H9 (cell line): ENCODE measurements at regions not wholly inside any gene's neighbourhood (a gene's known extent, or its start where the extent isn't known, plus 50 kb on each side); places are given as distances from the start of the nearest gene placed in this dataset.

Experiments
- DNase-seq: peaks from one replicate; pipeline ENCODE4 v3.0.0-alpha.2; 2017
- H2AFZ ChIP-seq: one replicate; pipeline ENCODE4 v1.6.1; 2013; ENCODE audit warnings: mild to moderate bottlenecking, low read length, control low read depth, moderate library complexity
- H2AK5ac ChIP-seq: 2 replicates; pipeline ENCODE4 v1.6.1; 2013; ENCODE audit warnings: low read length, control low read depth, mixed read lengths; ENCODE audit not compliant: insufficient read length
- H2BK120ac ChIP-seq: one replicate; pipeline ENCODE4 v1.6.1; 2013; ENCODE audit warnings: low read depth, mild to moderate bottlenecking, low read length, control low read depth, inconsistent platforms; ENCODE audit not compliant: poor library complexity, severe bottlenecking
- H2BK12ac ChIP-seq: 2 replicates; pipeline ENCODE4 v1.6.1; 2013; ENCODE audit warnings: low read length, control low read depth, mixed read lengths, low read depth; ENCODE audit not compliant: insufficient read length
- H2BK15ac ChIP-seq: 2 replicates; pipeline ENCODE4 v1.6.1; 2013; ENCODE audit warnings: low read depth, low read length, control low read depth
- H2BK20ac ChIP-seq: one replicate; pipeline ENCODE4 v1.6.1; 2013; ENCODE audit warnings: low read depth, mild to moderate bottlenecking, low read length, control low read depth, inconsistent platforms; ENCODE audit not compliant: poor library complexity, severe bottlenecking
- H2BK5ac ChIP-seq: 2 replicates; pipeline ENCODE4 v1.6.1; 2013; ENCODE audit warnings: low read length, control low read depth, mixed read lengths; ENCODE audit not compliant: insufficient read length
- H3K14ac ChIP-seq: 2 replicates; pipeline ENCODE4 v1.6.1; 2013; ENCODE audit warnings: low read length, control low read depth; ENCODE audit not compliant: insufficient read depth
- H3K18ac ChIP-seq: 2 replicates; pipeline ENCODE4 v1.6.1; 2013; ENCODE audit warnings: low read depth, mild to moderate bottlenecking, mixed read lengths, low read length, control low read depth; ENCODE audit not compliant: insufficient read length
- H3K23ac ChIP-seq: 2 replicates; pipeline ENCODE4 v1.6.1; 2013; ENCODE audit warnings: low read length, control low read depth, mixed read lengths, low read depth; ENCODE audit not compliant: insufficient read length
- H3K23me2 ChIP-seq: 2 replicates; pipeline ENCODE4 v1.6.1; 2013; ENCODE audit warnings: low read depth, mild to moderate bottlenecking, mixed read lengths, low read length, control low read depth; ENCODE audit not compliant: insufficient read length, poor library complexity, severe bottlenecking
- H3K27ac ChIP-seq: 2 replicates; pipeline ENCODE4 v1.5.1; 2013; ENCODE audit warnings: low read length, control low read depth, mixed read lengths, low read depth; ENCODE audit not compliant: insufficient read length
- H3K27me3 ChIP-seq: 2 replicates; pipeline ENCODE4 v1.6.1; 2013; ENCODE audit warnings: low read length, control low read depth, inconsistent platforms; ENCODE audit not compliant: insufficient read depth
- H3K4ac ChIP-seq: 2 replicates; pipeline ENCODE4 v1.6.1; 2013; ENCODE audit warnings: low read depth, mild to moderate bottlenecking, control low read depth, inconsistent platforms, low read length, moderate library complexity
- H3K4me1 ChIP-seq: 2 replicates; pipeline ENCODE4 v1.6.1; 2013; ENCODE audit warnings: low read length, control low read depth, inconsistent platforms; ENCODE audit not compliant: insufficient read depth
- H3K4me2 ChIP-seq: 2 replicates; pipeline ENCODE4 v1.6.1; 2013; ENCODE audit warnings: low read length, control low read depth, mixed read lengths; ENCODE audit not compliant: insufficient read length, insufficient read depth
- H3K56ac ChIP-seq: 2 replicates; pipeline ENCODE4 v1.6.1; 2013; ENCODE audit warnings: low read depth, mild to moderate bottlenecking, mixed read lengths, low read length, control low read depth; ENCODE audit not compliant: insufficient read length
- H3K79me1 ChIP-seq: 2 replicates; pipeline ENCODE4 v1.6.1; 2013; ENCODE audit warnings: low read depth, mild to moderate bottlenecking, moderate library complexity, low read length, control low read depth, inconsistent platforms; ENCODE audit not compliant: insufficient read depth, poor library complexity, severe bottlenecking
- H3K79me2 ChIP-seq: 2 replicates; pipeline ENCODE4 v1.6.1; 2013; ENCODE audit warnings: low read length, control low read depth, inconsistent platforms; ENCODE audit not compliant: insufficient read depth
- H3K9ac ChIP-seq: 2 replicates; pipeline ENCODE4 v1.6.1; 2013; ENCODE audit warnings: low read length, control low read depth, mixed read lengths; ENCODE audit not compliant: insufficient read length; ENCODE audit errors: extremely low read depth
- H3K9me3 ChIP-seq: one replicate; pipeline ENCODE4 v1.6.1; 2013; ENCODE audit warnings: low read depth, low read length, inconsistent platforms; ENCODE audit not compliant: control insufficient read depth
- H3T11ph ChIP-seq: one replicate; pipeline ENCODE4 v1.6.1; 2013; ENCODE audit warnings: mild to moderate bottlenecking, low read length, control low read depth, inconsistent platforms
- H4K20me1 ChIP-seq: one replicate; pipeline ENCODE4 v1.6.1; 2013; ENCODE audit not compliant: control insufficient read depth, insufficient read length, insufficient read depth
- H4K5ac ChIP-seq: 2 replicates; pipeline ENCODE4 v1.6.1; 2013; ENCODE audit warnings: low read depth, mild to moderate bottlenecking, mixed read lengths, low read length, control low read depth; ENCODE audit not compliant: insufficient read length
- H4K8ac ChIP-seq: replicated peaks from 2 replicates; pipeline ENCODE4 v1.6.1; 2013; ENCODE audit warnings: low read length, control low read depth, mixed read lengths, low read depth; ENCODE audit not compliant: insufficient read length
- H4K91ac ChIP-seq: 2 replicates; pipeline ENCODE4 v1.6.1; 2013; ENCODE audit warnings: low read depth, mild to moderate bottlenecking, moderate library complexity, mixed read lengths, low read length, control low read depth; ENCODE audit not compliant: insufficient read length
- H3K27ac Mint-ChIP-seq, 3 experiments: 2 replicates in 2 of 3; 3 replicates in 1 of 3; pipeline ENCODE4 v1.8.0; 2020 to 2021; ENCODE audit warnings: mixed read lengths in 3 of 3, mild to moderate bottlenecking in 1 of 3, moderate library complexity in 1 of 3
- H3K27me3 Mint-ChIP-seq: 2 replicates; pipeline ENCODE4 v1.8.0; 2021; ENCODE audit warnings: low read depth, mild to moderate bottlenecking, moderate library complexity, mixed read lengths
- H3K36me3 Mint-ChIP-seq, 3 experiments: 2 replicates in 2 of 3; 3 replicates in 1 of 3; pipeline ENCODE4 v1.8.0; 2020 to 2021; ENCODE audit warnings: low read depth in 3 of 3, mixed read lengths in 3 of 3; ENCODE audit not compliant: insufficient read depth in 1 of 3
- H3K4me1 Mint-ChIP-seq, 2 experiments: 2 replicates each; pipeline ENCODE4 v1.8.0; 2020; ENCODE audit warnings: mixed read lengths in 2 of 2
- H3K4me3 Mint-ChIP-seq, 2 experiments: 2 replicates in 1 of 2; 3 replicates in 1 of 2; pipeline ENCODE4 v1.8.0; 2020 to 2021; ENCODE audit warnings: mild to moderate bottlenecking in 2 of 2, mixed read lengths in 2 of 2, moderate library complexity in 1 of 2
- H3K9me3 Mint-ChIP-seq, 2 experiments: 2 replicates in 1 of 2; 3 replicates in 1 of 2; pipeline ENCODE4 v1.8.0; 2020; ENCODE audit warnings: mild to moderate bottlenecking in 2 of 2, mixed read lengths in 2 of 2, moderate library complexity in 1 of 2
- CTCF ChIP-seq: fragments of 200-600 bp; sonication (generic); conservative IDR thresholded peaks from 3 replicates; pipeline ENCODE4 v1.8.0; 2021; ENCODE audit warnings: antibody characterized with exemption, mild to moderate bottlenecking
- WGBS: extraction: QIAGEN DNeasy Blood & Tissue Kit; methylation state at CpG from one replicate; pipeline ENCODE4 v1.1.7; 2013; ENCODE audit warnings: missing lambda C conversion rate, low lambda C conversion rate, mixed read lengths; ENCODE audit not compliant: insufficient read length; ENCODE audit errors: extremely low coverage; 5-methylcytosine and 5-hydroxymethylcytosine counted together

- Histone ChIP-seq H3K4ac (no peak overlapping the region), H2BK20ac (no peak overlapping the region), H2BK12ac (no peak overlapping the region), H2AFZ (no peak overlapping the region), H3T11ph (no peak overlapping the region), H4K8ac (no peak overlapping the region), H3K27me3 (no peaks in the 10 kb centered on the region), H4K5ac (no peak overlapping the region), H3K4me2 (no peak overlapping the region), H4K91ac (no peak overlapping the region), H3K79me1 (no peaks in the 10 kb centered on the region), H3K14ac (no peak overlapping the region), H3K9ac (no peak overlapping the region), H2BK120ac (no peak overlapping the region), H3K18ac (no peak overlapping the region), H2AK5ac (no peak overlapping the region), H2BK15ac (no peak overlapping the region), H3K23me2 (no peaks in the 10 kb centered on the region), H4K20me1 (no peaks in the 10 kb centered on the region), H2BK5ac (no peak overlapping the region), H3K4me1 (no peaks in the 10 kb centered on the region), H3K27ac (no peak overlapping the region), H3K56ac (no peak overlapping the region), H3K79me2 (no peaks in the 10 kb centered on the region), H3K23ac (no peak overlapping the region), H3K9me3 (no peaks in the 10 kb centered on the region)
- WGBS, result no CpG with 5 or more reads among the region's 5 CpGs
- no peaks in the 10 kb centered on the region for H3K4me1 Mint-ChIP-seq
- DNase-seq, result no peak
- H3K9me3 Mint-ChIP-seq, result no peaks in the 10 kb centered on the region
- no peaks in the 10 kb centered on the region for H3K27me3 Mint-ChIP-seq
- no peak overlapping the region for H3K27ac Mint-ChIP-seq
- H3K4me3 Mint-ChIP-seq, result no peak overlapping the region
- no peak for TF ChIP-seq CTCF
- H3K36me3 Mint-ChIP-seq, result no peaks in the 10 kb centered on the region; a peak in 1 of 7 replicates
Observed at GRCh38 chr19:31450696-31451095, 101.5 kb upstream of the TSHZ3 start.
